Bronchial epithelial cell (primary cell): ENCODE measurements at regions not wholly inside any gene's neighbourhood (a gene's known extent, or its start where the extent isn't known, plus 50 kb on each side); places are given as distances from the start of the nearest gene placed in this dataset.

Experiments
- DNase-seq: peaks from one replicate; pipeline ENCODE4 v3.0.0-alpha.2; 2010; ENCODE audit warnings: low read depth
- FAIRE-seq: peaks from 2 replicates; lab custom pipeline; 2011; peaks lifted over from hg19 to GRCh38; lab: Jason Lieb, UNC
- H3K27me3 ChIP-seq: 2 replicates; pipeline ENCODE4 v1.5.1; 2011; ENCODE audit warnings: low read length; ENCODE audit not compliant: control insufficient read depth, insufficient read depth
- H3K36me3 ChIP-seq: 2 replicates; pipeline ENCODE4 v1.5.1; 2011; ENCODE audit warnings: low read length; ENCODE audit not compliant: control insufficient read depth, insufficient read depth
- H3K4me3 ChIP-seq: 2 replicates; pipeline ENCODE4 v1.5.1; 2011; ENCODE audit warnings: mild to moderate bottlenecking, low read depth, low read length, control low read depth
- CTCF ChIP-seq: IDR thresholded peaks from 2 replicates; pipeline ENCODE4 v1.5.1; 2011; ENCODE audit warnings: mild to moderate bottlenecking, moderate library complexity, low read length, control low read depth, inconsistent platforms; ENCODE audit not compliant: insufficient read depth, severe bottlenecking

- H3K36me3 ChIP-seq = no peaks in the 10 kb centered on the region
- H3K27me3 ChIP-seq = no peaks in the 10 kb centered on the region
- no peak overlapping the region for H3K4me3 ChIP-seq
- FAIRE-seq (peak; percentile 66), DNase-seq (no peak)
- TF ChIP-seq CTCF = no peak
Observed at GRCh38 chr4:133379681-133380438, 230.8 kb downstream of the PCDH10 start.

- no peaks in the 10 kb centered on the region for H3K36me3 ChIP-seq
- FAIRE-seq = no peak
- no peaks in the 10 kb centered on the region for H3K27me3 ChIP-seq
- TF ChIP-seq CTCF = no peak
- no peak for DNase-seq
- H3K4me3 ChIP-seq = no peak overlapping the region
Observed at GRCh38 chr4:133377286-133377685, 228.2 kb downstream of the PCDH10 start.

- DNase-seq = no peak
- no peak overlapping the region for H3K4me3 ChIP-seq
- FAIRE-seq = no peak
- no peak for TF ChIP-seq CTCF
- no peaks in the 10 kb centered on the region for H3K36me3 ChIP-seq
- no peaks in the 10 kb centered on the region for H3K27me3 ChIP-seq
Observed at GRCh38 chr4:133372699-133373098, 223.6 kb downstream of the PCDH10 start.

DNA sequence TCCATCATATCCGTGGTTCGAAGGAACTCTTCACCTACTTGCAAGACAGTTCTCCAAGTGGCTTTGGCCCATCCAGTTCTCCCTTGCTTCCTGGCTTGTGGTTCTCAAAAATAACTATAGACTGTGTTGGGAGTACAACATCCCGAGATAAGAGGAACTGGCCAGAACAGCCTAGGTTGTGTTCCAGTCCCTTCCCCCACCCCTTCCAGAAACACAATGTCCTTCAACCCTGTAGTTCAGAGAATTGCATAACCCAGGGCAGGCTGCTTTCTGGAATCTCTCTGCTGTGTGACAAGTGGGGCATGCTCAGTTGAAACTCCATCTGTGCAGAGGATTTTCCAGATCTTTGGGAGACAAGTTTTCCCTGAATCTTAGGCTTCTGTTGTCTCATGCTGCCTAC is 206.5 kb downstream of the PCDH10 start:
- FAIRE-seq (no peak), DNase-seq (no peak)
- TF ChIP-seq CTCF = no peak
- Histone ChIP-seq H3K27me3 (no peaks in the 10 kb centered on the region), H3K36me3 (no peaks in the 10 kb centered on the region), H3K4me3 (no peak overlapping the region)

DNA sequence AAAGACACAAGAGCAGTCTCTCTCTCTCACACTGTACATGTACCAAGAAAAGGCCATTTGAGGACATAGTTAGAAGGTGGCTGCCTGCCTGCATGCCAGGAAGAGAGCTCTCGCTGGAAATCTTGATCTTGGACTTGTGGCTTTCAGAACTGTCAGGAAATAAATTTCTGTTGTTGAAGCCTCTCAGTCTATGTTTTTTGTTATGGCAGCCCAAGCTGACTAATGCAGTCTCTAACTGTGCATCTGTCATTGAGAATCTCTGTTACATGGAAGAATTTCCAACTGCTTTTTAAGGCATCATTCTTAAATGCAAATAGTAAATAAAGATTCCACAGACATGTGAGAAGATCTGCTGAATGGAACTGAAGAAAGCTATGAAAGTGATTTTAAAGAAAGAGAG is 198.3 kb downstream of the PCDH10 start:
- H3K36me3 ChIP-seq = no peaks in the 10 kb centered on the region

More for the DNA sequence above, 198.3 kb downstream of the PCDH10 start:
- FAIRE-seq = no peak
- no peak for DNase-seq
- H3K4me3 ChIP-seq = no peak overlapping the region
- H3K27me3 ChIP-seq = no peaks in the 10 kb centered on the region
- no peak for TF ChIP-seq CTCF
